IPS-18c (cell line): ENCODE measurements at regions not wholly inside any gene's neighbourhood (a gene's known extent, or its start where the extent isn't known, plus 50 kb on each side); places are given as distances from the start of the nearest gene placed in this dataset.

Experiments
- H3K4me3 ChIP-seq: 2 replicates; pipeline ENCODE4 v1.7.0; 2013; ENCODE audit warnings: low read depth, mild to moderate bottlenecking, low read length, moderate library complexity; ENCODE audit not compliant: insufficient read depth
- H3K9me3 ChIP-seq: one replicate; pipeline ENCODE4 v1.6.1; 2013; ENCODE audit warnings: mild to moderate bottlenecking, low read length, moderate library complexity; ENCODE audit not compliant: control insufficient read depth, insufficient read depth

- Histone ChIP-seq H3K4me3 (no peak overlapping the region), H3K9me3 (no peaks in the 10 kb centered on the region)
Measured at GRCh38 chr3:69594286-69594685, 145.0 kb upstream of the MITF start.

GRCh38 chr3:69591164-69591736 is 148.0 kb upstream of the MITF start:
- Histone ChIP-seq H3K9me3 (no peaks in the 10 kb centered on the region), H3K4me3 (no peak overlapping the region)

DNA sequence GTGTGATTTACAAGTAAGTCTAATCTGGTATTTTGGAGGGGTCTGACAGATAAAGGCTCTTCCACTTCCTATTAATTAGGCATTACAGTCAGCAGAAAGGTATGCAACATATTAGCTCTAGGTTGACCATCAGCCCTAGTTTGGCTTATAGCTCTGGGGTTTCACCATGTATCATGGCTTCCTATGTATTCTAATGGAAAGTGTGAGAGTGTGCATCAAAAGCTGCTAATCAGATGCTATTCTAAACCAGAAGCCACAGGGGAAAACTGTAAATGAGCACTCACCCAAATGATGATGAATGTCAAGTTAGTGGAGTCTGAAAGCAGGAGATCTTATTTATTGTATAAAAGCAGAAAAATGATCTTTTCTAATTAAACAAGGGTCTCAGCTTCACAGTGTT is 149.2 kb upstream of the MITF start:
- no peak overlapping the region for H3K4me3 ChIP-seq
- no peaks in the 10 kb centered on the region for H3K9me3 ChIP-seq

DNA sequence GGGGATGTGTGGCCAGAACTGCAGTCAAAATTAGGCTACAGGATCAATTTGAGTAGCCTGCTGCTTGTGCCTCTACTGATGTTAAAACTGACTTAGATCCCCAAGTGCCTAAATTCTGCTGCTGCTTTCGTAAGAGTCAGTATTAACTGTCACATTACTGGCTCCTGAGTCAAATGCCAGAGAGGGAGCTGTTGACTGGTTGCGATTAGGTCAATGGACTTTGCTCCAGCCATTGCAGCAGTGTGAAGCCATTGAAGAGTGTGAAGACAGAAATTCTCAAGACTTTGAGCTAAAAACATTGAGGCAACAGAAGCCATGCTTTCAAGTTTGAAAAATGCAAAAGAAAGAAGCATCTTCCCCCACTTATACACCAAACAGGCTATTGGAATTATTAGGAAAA is 151.1 kb upstream of the MITF start:
- no peaks in the 10 kb centered on the region for H3K9me3 ChIP-seq
- H3K4me3 ChIP-seq: no peak overlapping the region

- no peak overlapping the region for H3K4me3 ChIP-seq
- no peaks in the 10 kb centered on the region for H3K9me3 ChIP-seq
Measured at GRCh38 chr3:69585472-69585871, 153.8 kb upstream of the MITF start.

GRCh38 chr3:69582044-69582443 is 157.2 kb upstream of the MITF start:
- H3K4me3 ChIP-seq: no peak overlapping the region

DNA sequence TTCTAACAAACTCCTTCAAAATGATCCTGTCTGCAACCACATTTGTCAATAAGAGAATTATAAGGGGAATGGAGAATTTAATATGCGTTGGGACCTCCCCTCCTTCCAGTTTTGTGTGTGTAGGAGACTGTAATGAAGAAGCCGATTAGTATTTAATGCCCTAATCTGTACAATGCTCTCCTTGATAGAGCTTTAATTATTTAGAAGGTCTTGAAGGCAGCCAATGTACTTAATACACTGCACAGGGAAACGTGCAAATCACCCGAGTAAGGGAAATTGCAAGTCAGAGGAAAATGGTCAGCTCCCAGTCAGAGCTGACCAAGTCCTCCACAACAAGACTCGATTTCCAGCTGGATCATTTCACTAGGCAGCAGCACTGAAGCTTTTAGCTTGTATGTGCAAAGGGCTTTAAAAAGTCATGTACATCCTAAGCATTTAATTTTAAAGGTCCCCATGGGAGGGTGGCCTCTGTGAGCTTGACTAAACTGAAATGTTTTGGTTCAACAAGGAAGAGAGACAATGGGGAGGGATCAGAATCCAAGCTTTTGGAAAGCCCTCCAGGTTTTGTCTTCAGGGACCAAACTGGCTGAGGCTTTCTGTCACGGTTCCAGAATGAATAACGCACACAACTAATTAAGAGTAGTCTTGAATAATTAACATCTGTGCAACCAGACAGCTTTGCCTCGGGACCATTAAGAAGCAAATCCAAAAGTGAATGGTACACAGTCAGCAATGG is 159.8 kb upstream of the MITF start:
- Histone ChIP-seq H3K4me3 (no peak overlapping the region), H3K9me3 (no peaks in the 10 kb centered on the region)

More at GRCh38 chr3:69582044-69582443, 157.2 kb upstream of the MITF start:
- no peaks in the 10 kb centered on the region for H3K9me3 ChIP-seq

- no peak overlapping the region for H3K4me3 ChIP-seq
- H3K9me3 ChIP-seq: no peaks in the 10 kb centered on the region
Measured at GRCh38 chr3:69569520-69569919, 169.7 kb upstream of the MITF start.

DNA sequence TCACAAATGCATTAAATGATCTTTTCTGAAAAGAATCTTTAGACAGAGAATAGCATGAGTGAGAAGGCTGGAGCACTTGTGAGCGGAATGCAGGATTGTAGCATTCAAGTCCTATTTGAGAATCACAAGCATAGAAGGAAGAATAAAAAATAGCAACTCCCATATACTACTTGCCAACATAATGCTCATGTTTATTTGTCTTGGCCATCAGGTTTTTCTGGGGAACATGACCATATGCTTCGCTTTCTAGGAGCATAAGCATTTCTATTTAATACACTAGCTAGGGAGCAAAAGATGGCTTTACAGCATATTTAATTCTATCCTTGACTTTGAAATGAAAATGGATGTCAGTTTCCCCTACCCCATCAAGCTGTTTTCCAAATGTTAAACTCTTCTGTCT is 170.3 kb upstream of the MITF start:
- Histone ChIP-seq H3K9me3 (no peaks in the 10 kb centered on the region), H3K4me3 (no peak overlapping the region)

DNA sequence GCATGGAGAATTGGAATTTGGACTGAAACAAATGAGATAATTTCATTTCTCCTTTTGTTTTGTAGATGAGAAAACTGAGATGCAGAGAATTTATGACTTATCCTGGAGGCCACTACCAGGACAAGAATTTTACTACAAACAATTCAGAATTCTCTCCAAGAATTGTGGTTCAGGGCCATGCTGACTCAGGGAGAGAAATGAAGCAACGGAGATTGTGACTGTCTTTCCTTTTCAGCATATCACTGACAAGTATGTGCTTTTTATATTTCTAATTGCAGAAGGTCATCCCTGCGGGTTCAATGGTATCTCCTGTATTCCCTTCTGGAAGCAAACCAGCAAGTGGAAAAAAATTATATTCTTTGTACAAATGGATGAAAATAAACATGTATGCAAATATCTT is 170.8 kb upstream of the MITF start:
- Histone ChIP-seq H3K9me3 (no peaks in the 10 kb centered on the region), H3K4me3 (no peak overlapping the region)

DNA sequence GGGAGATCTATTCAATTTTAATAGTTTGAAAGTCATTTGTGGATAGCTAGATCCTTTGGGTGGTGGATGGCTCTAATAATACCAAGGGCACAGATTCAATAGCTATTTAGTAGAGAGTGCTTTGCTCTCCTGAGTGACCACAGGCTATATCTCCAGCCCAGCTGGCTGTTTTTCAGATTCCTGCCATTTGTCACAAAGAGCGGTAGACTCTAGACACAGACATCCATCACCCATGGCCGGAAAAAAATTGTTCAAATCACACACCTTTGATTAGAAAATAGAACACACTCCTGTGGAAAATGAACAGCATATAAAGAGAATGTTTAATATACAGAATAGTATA is 171.6 kb upstream of the MITF start:
- H3K9me3 ChIP-seq: no peaks in the 10 kb centered on the region

GRCh38 chr3:69567023-69567709 is 172.1 kb upstream of the MITF start:
- H3K9me3 ChIP-seq: no peaks in the 10 kb centered on the region
- no peak overlapping the region for H3K4me3 ChIP-seq

More for the DNA sequence above, 171.6 kb upstream of the MITF start:
- no peak overlapping the region for H3K4me3 ChIP-seq

DNA sequence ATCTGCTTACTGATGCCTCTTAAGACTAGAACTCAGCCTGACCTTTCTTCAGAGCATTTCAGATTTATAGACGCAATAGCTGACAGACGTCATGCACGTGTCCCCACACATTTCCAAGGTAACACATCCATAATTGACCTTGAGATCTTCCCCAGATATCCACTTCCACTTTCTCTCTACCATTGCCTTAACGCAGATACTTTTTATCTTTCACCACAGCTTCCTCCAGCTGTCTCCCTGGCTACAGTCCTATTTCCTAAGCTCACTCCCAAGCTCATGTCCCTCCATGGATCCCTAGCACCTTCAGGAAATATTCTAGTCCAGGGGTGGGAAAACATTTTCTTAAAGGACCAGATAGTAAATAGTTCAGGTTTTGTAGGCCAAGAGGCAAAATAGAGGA is 173.0 kb upstream of the MITF start:
- Histone ChIP-seq H3K4me3 (no peak overlapping the region), H3K9me3 (no peaks in the 10 kb centered on the region)

GRCh38 chr3:69565316-69565715 is 173.9 kb upstream of the MITF start:
- H3K4me3 ChIP-seq: no peak overlapping the region
- no peaks in the 10 kb centered on the region for H3K9me3 ChIP-seq

DNA sequence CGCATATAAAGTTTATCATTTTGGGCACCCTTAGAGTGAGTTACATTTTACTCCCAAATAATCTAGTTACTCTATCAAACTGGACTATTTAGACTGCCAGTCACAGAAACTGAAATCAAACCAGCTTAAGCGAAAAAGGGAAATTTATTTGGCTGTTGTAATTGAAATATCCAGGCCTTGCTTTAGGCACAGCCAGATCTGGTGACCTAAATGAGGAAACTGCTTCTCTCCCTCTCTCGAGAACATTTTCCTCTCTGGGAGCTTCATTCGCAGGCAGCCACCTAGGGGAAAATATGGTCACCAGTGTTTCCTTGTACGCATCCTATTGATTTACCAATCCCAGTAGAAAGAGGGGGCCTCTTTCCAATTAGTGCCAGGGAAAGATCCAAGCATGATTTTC is 175.3 kb upstream of the MITF start:
- no peak overlapping the region for H3K4me3 ChIP-seq

GRCh38 chr3:69563151-69563550 is 176.1 kb upstream of the MITF start:
- H3K9me3 ChIP-seq: no peaks in the 10 kb centered on the region
- no peak overlapping the region for H3K4me3 ChIP-seq

More for the DNA sequence above, 175.3 kb upstream of the MITF start:
- no peaks in the 10 kb centered on the region for H3K9me3 ChIP-seq

DNA sequence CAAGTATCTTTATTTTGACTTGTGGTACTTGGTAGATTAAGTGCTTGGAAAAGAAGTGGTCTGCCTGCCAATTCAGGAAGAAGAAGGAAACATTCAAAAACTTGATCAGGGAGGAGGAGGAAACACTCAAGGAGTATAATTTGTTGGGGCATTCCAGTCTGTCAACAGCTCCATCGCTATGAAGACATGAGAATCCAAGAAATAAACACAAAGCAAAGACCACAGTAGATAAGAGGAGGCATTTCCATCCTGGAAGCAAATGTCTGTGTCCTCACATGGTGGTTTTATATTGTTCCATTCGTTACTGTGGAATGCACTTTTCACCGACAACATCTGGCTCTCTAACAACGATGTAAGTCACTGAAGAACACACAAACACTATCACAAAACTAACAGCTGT is 176.1 kb upstream of the FRMD4B start:
- no peak overlapping the region for H3K4me3 ChIP-seq

GRCh38 chr3:69560818-69561217 is 174.9 kb upstream of the FRMD4B start:
- Histone ChIP-seq H3K9me3 (no peaks in the 10 kb centered on the region), H3K4me3 (no peak overlapping the region)

More for the DNA sequence above, 176.1 kb upstream of the FRMD4B start:
- no peaks in the 10 kb centered on the region for H3K9me3 ChIP-seq
